ENCODE measurements at regions not wholly inside any gene's neighbourhood (a gene's known extent, or its start where the extent isn't known, plus 50 kb on each side); places are given as distances from the start of the nearest gene placed in this dataset.
"Not testable (repeated sequence)": the region's sequence is repeated elsewhere in the genome, so short reads cannot be mapped to it uniquely, and the experiment has no call there.

DNA sequence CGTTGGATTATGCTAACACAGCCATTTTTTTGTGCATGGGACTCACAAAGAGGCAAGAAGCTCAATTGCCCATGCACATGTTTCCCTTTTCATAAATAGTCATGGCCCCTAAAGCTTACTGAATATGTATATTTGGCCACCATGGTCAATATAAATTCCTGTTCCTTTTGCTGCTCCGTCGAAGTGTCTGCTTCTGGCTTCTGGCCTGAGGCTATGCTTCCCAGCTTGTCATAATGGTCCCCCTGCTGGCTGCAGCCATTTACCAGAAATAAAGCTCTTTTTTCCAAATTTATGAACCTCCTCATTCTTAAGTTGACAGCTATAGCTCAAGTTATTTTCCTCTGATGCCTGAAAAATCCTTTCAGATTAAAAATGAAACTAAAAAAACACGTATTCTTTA lies 602.1 kb downstream of the VGLL3 start:
- DNase-seq = peak; percentile 47
- Histone ChIP-seq H3K27me3 (no peaks in the 10 kb centered on the region), H3K36me3 (no peaks in the 10 kb centered on the region), H3K4me3 (ENCODE audit: low read depth, low read length) (no peak overlapping the region), H3K4me1 (no peaks in the 10 kb centered on the region), H3K9me3 (no peaks in the 10 kb centered on the region)
- TF ChIP-seq, protein P1, sequence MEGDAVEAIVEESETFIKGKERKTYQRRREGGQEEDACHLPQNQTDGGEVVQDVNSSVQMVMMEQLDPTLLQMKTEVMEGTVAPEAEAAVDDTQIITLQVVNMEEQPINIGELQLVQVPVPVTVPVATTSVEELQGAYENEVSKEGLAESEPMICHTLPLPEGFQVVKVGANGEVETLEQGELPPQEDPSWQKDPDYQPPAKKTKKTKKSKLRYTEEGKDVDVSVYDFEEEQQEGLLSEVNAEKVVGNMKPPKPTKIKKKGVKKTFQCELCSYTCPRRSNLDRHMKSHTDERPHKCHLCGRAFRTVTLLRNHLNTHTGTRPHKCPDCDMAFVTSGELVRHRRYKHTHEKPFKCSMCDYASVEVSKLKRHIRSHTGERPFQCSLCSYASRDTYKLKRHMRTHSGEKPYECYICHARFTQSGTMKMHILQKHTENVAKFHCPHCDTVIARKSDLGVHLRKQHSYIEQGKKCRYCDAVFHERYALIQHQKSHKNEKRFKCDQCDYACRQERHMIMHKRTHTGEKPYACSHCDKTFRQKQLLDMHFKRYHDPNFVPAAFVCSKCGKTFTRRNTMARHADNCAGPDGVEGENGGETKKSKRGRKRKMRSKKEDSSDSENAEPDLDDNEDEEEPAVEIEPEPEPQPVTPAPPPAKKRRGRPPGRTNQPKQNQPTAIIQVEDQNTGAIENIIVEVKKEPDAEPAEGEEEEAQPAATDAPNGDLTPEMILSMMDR (IDR thresholded peaks at IDR 0.05; ENCODE audit: low read depth, low read length) = peak; percentile 55

DNA sequence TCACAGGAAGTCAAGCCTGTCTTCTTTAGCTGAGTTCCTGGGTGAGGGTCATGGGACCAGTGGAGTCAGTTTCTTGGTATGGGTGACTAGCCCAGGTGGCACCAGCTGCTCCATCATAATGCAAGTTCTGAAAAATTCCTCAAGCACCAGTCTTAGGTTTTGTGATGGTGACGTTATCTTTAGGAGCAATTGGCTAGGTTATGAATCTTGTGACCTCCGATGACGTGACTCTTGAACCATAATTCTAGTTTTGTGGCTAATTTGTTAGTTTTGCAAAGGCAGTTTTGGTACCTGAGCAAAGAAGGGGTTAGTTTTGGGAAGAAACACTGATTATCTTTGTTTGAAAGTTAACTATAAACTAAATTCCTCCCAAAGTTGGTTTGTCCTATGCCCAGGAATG lies 608.4 kb downstream of the VGLL3 start:
- Histone ChIP-seq H3K4me3 (ENCODE audit: low read depth, low read length) (no peak overlapping the region), H3K36me3 (no peaks in the 10 kb centered on the region), H3K4me1 (no peaks in the 10 kb centered on the region), H3K9me3 (no peaks in the 10 kb centered on the region), H3K27me3 (no peaks in the 10 kb centered on the region)
- DNase-seq = no peak
- TF ChIP-seq, protein P1 (IDR thresholded peaks at IDR 0.05; ENCODE audit: low read depth, low read length) = no peak

DNA sequence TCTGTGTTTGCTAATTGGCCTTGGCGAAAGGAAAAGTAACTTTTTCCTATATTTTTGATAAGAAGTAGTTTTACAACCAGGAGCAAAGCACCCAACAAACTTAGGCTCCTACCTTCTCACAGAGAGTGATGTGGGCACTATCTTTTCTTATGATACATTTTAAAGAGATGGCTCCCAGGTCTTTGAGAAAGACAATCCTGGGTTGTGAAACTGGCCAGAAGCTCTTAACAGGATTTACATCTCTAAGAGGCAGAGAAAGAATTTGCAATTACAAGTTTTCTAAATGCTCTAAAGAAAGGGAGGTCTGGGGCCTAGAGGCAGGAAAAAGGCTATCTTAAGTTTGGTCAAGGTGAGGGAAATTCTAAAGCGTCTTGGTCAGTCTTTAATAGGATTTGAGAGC lies 609.7 kb downstream of the VGLL3 start:
- TF ChIP-seq, protein P1 (IDR thresholded peaks at IDR 0.05; ENCODE audit: low read depth, low read length) = no peak
- no peaks in the 10 kb centered on the region for H3K36me3 ChIP-seq
- no peak for DNase-seq
- H3K27me3 ChIP-seq = no peaks in the 10 kb centered on the region
- no peak overlapping the region for H3K4me3 ChIP-seq (ENCODE audit: low read depth, low read length)
- H3K4me1 ChIP-seq = no peaks in the 10 kb centered on the region
- no peaks in the 10 kb centered on the region for H3K9me3 ChIP-seq

DNA sequence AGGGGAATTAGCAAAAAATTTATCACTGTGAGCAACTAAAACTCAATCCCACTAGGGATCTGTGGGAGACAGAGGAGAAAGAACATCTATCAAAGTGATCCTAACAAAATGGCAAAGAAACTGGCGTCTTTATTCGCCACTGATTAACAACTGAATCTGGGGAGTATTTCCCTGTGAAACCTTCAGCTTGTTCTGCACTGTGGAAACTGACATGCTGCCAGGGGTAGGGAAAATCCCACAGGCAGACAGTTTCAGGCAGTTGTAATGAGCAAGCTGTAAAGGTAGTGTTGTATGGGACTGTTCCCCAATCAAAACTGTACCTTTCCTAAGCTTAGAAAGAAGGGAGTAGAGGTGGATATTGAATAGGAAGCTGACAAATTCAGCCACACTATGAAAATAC lies 611.7 kb downstream of the VGLL3 start:
- Histone ChIP-seq H3K36me3 (no peaks in the 10 kb centered on the region), H3K27me3 (no peaks in the 10 kb centered on the region), H3K4me3 (ENCODE audit: low read depth, low read length) (no peak overlapping the region), H3K9me3 (no peaks in the 10 kb centered on the region), H3K4me1 (no peaks in the 10 kb centered on the region)
- TF ChIP-seq, protein P1 (IDR thresholded peaks at IDR 0.05; ENCODE audit: low read depth, low read length) = no peak
- DNase-seq = no peak

DNA sequence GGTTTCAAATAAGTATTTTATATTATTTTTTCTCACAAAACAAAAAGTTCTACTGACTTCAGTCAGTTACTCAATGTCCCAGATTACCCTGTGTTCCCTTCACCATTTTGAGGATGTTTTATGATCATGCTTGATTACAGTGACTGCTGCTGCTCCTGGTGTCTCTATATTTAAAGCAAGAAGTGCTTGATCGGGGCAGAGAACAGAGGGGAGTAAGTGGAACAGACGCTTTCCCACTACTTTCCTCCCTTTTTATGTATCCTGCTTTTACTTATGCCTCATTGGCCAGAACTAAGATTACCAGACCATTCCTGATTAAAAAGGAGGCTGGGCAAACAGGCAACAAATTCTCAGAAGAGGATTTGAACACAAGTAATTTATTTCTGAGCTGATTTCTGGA lies 612.1 kb downstream of the VGLL3 start:
- no peak for DNase-seq
- TF ChIP-seq, protein P1 (IDR thresholded peaks at IDR 0.05; ENCODE audit: low read depth, low read length) = no peak
- no peak overlapping the region for H3K4me3 ChIP-seq (ENCODE audit: low read depth, low read length)

DNA sequence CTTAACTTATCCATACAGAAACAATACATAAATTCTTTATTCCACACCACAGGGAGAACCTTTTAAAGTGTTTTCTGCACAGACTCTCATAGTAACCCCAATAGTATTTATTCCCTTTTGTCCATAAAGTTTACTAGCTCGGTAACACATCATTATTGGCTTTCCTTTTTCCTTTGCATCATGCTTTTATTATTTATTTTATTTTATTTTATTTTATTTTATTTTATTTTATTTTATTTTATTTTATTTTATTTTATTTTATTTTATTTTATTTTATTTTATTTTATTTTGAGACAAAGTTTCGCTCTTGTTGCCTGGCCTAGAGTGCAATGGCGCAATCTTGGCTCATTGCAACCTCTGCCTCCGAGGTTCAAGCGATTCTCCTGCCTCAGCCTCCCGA lies 655.4 kb downstream of the VGLL3 start:
- H3K36me3 ChIP-seq = not testable (repeated sequence)

More for the DNA sequence above, 612.1 kb downstream of the VGLL3 start:
- Histone ChIP-seq H3K9me3 (no peaks in the 10 kb centered on the region), H3K4me1 (no peaks in the 10 kb centered on the region), H3K27me3 (no peaks in the 10 kb centered on the region), H3K36me3 (no peaks in the 10 kb centered on the region)

DNA sequence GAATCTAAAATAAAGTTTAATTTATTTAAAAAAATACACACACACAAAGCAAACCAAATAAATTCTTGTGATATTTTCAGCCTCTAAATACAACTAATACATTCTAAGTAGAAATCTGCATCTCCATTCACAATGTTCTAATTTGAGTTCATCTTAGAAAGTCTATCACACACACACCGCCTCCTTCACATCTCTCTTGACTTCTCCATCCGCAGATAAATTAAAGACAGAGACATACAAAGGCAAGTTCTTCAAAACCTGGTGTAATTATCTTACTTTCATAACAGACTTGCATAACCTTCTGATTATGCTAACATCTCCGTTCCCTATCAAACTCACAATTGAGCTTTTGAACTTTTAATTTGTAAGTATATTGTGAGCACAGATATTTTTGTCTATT lies 657.3 kb downstream of the VGLL3 start:
- H3K27me3 ChIP-seq = no peaks in the 10 kb centered on the region
- no peaks in the 10 kb centered on the region for H3K36me3 ChIP-seq
- no peak overlapping the region for H3K4me3 ChIP-seq (ENCODE audit: low read depth, low read length)
- no peaks in the 10 kb centered on the region for H3K4me1 ChIP-seq
- no peaks in the 10 kb centered on the region for H3K9me3 ChIP-seq
- TF ChIP-seq, protein P1 (IDR thresholded peaks at IDR 0.05; ENCODE audit: low read depth, low read length) = no peak
- no peak for DNase-seq

More for the DNA sequence above, 655.4 kb downstream of the VGLL3 start:
- not testable (repeated sequence) for H3K4me3 ChIP-seq (ENCODE audit: low read depth, low read length); DNase-seq; H3K9me3 ChIP-seq; H3K4me1 ChIP-seq; H3K27me3 ChIP-seq
